ENCODE measurements at regions not wholly inside any gene's neighbourhood (a gene's known extent, or its start where the extent isn't known, plus 50 kb on each side); places are given as distances from the start of the nearest gene placed in this dataset.

GRCh38 chr2:52880872-52881271 is 886.7 kb upstream of the CHAC2 start:
- Histone ChIP-seq H3K79me2 (ENCODE audit: control insufficient read depth, insufficient read depth, low read length) (no peaks in the 10 kb centered on the region), H3K27ac (ENCODE audit: control insufficient read depth, insufficient read depth) (no peak overlapping the region), H3K9me3 (replicated peaks; ENCODE audit: control insufficient read depth, insufficient read depth, low read length) (no peaks in the 10 kb centered on the region), H3K4me3 (no peak overlapping the region), H2AFZ (ENCODE audit: control insufficient read depth, low read depth, low read length) (no peak overlapping the region), H3K9ac (ENCODE audit: control insufficient read depth, insufficient read depth, low read length) (no peak overlapping the region), H3K4me1 (ENCODE audit: control insufficient read depth, insufficient read depth, low read length) (no peaks in the 10 kb centered on the region), H3K4me2 (ENCODE audit: control insufficient read depth, insufficient read depth) (no peak overlapping the region), H3K36me3 (ENCODE audit: control insufficient read depth in 2 of 2, insufficient read depth in 2 of 2, low read length in 1 of 2) (no peaks in the 10 kb centered on the region), H4K20me1 (ENCODE audit: control insufficient read depth, insufficient read depth) (no peaks in the 10 kb centered on the region), H3K27me3 (replicated peaks in 1 of 2; ENCODE audit: control insufficient read depth in 2 of 2, insufficient read depth in 2 of 2, low read length in 1 of 2) (no peaks in the 10 kb centered on the region)
- FAIRE-seq (no peak), DNase-seq (ENCODE audit: low read depth, low spot score) (no peak), ATAC-seq (no peak)
- in situ Hi-C loops (cut with MboI): no loop called here
- no TSS peak for BruUV-seq (replicated peaks)
- CTCF ChIA-PET: no interaction called here
- intact Hi-C loops (cut with micrococcal nuclease; ENCODE audit: unreplicated experiment): no loop called here
- SMC1A ChIA-PET (ENCODE audit: uncharacterized antibody, unreplicated experiment): no interaction called here
- RAD21 ChIA-PET (ENCODE audit: unreplicated experiment): no interaction called here
- 26% methylated on average over 3 of the region's 3 CpGs for WGBS (ENCODE audit: insufficient coverage, insufficient replicate concordance, low lambda C conversion rate, missing lambda C conversion rate)
- POLR2A ChIA-PET: no interaction called here
- TF ChIP-seq ESRRA (IDR thresholded peaks at IDR 0.05; ENCODE audit: low read length) (no peak), RUNX3 (IDR thresholded peaks at IDR 0.05; ENCODE audit: low read length) (no peak), RELB (IDR thresholded peaks at IDR 0.05; ENCODE audit: low read depth) (no peak), ZNF687 (IDR thresholded peaks at IDR 0.05) (no peak), MYB (IDR thresholded peaks at IDR 0.05; ENCODE audit: borderline replicate concordance, low read depth, low read length) (no peak), SIN3A (IDR thresholded peaks at IDR 0.05; ENCODE audit: low read depth, low read length) (no peak), ZBTB33 (IDR thresholded peaks at IDR 0.05) (no peak), RAD51 (IDR thresholded peaks at IDR 0.05) (no peak), RB1 (IDR thresholded peaks at IDR 0.05; ENCODE audit: borderline replicate concordance) (no peak)
